ENCODE measurements at regions not wholly inside any gene's neighbourhood (a gene's known extent, or its start where the extent isn't known, plus 50 kb on each side); places are given as distances from the start of the nearest gene placed in this dataset.

DNA sequence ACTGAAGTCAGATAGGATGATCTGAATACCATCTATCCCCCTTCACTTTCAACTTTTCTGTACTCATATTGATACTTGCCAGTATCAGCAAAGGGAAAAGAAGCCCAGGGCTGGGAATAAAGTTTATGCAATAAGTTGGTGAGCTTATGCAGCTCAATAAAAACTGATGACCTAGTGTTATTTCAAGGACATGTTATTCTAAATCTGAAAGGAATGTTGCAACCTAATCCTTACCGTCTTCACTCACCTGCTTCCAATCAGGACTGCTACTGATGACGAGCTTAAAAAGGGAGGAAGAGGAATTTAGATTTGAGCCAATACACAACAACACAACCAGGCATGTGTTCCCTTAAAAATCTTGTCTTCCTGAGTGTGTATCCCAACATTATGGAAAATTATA lies 419.9 kb downstream of the SPRY1 start:
- Histone ChIP-seq H3F3A (ENCODE audit: insufficient read depth, low read length) (no peaks in the 10 kb centered on the region), H2AFZ (ENCODE audit: low read length) (no peak overlapping the region), H3K36me3 (ENCODE audit: insufficient read depth, low read length) (no peaks in the 10 kb centered on the region), H4K20me1 (ENCODE audit: insufficient read depth, low read length) (no peaks in the 10 kb centered on the region), H3K9ac (ENCODE audit: low read length) (no peak overlapping the region), H3K9me2 (ENCODE audit: low read depth, low read length) (no peaks in the 10 kb centered on the region), H3K4me3 (ENCODE audit: low read depth, low read length, poor library complexity, severe bottlenecking) (no peak overlapping the region), H3K27ac (ENCODE audit: low read depth, low read length, poor library complexity, severe bottlenecking) (no peak overlapping the region), H3K4me1 (ENCODE audit: insufficient read depth, low read length, severe bottlenecking) (peaks cover 29% of the 10 kb centered on the region), H3K9me3 (ENCODE audit: low read length) (no peaks in the 10 kb centered on the region; the same call in 1 of the 2 replicates), H3K4me2 (ENCODE audit: low read length) (no peak overlapping the region), H3K79me2 (ENCODE audit: insufficient read depth, low read length) (no peaks in the 10 kb centered on the region), H3K27me3 (ENCODE audit: insufficient read depth, low read length) (no peaks in the 10 kb centered on the region)
- TF ChIP-seq CTCF (IDR thresholded peaks at IDR 0.05; ENCODE audit: low read length), result no peak
- no peak for TF ChIP-seq EZH2 (IDR thresholded peaks at IDR 0.05; ENCODE audit: borderline replicate concordance, low read length)

DNA sequence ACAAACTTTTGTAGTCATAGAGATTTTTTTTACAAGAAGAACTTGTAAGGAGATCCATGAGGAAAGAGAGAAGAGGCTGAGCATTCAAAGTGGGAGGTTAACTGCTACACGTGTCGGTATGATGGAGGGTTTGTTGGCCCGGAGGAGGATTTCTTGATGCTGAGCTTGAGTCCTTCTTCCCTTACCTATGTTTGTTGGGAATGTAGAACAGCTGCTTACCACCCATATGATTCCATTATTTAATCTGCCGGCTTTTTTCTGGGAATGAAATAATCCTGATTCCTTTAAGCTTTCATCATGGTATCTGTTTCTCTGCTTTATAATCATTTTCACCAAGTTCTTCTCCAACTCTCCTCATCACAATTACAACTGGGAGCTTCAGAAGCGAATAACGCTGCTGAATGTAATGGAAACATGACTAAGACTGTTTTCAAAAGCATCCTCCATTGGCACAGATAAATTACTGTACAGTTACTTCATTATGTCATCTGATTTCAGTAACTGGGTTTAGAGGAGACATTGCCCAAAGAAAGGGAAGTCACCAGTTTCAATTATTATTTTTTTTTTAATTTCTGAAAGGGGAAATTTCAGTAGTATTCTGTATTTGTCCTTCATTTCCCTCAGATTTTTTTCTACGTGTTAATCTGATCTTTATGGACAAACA lies 420.6 kb downstream of the SPRY1 start:
- TF ChIP-seq CTCF (IDR thresholded peaks at IDR 0.05; ENCODE audit: low read length) (no peak), EZH2 (IDR thresholded peaks at IDR 0.05; ENCODE audit: borderline replicate concordance, low read length) (no peak)
- H3K27me3 ChIP-seq (ENCODE audit: insufficient read depth, low read length), result no peaks in the 10 kb centered on the region

DNA sequence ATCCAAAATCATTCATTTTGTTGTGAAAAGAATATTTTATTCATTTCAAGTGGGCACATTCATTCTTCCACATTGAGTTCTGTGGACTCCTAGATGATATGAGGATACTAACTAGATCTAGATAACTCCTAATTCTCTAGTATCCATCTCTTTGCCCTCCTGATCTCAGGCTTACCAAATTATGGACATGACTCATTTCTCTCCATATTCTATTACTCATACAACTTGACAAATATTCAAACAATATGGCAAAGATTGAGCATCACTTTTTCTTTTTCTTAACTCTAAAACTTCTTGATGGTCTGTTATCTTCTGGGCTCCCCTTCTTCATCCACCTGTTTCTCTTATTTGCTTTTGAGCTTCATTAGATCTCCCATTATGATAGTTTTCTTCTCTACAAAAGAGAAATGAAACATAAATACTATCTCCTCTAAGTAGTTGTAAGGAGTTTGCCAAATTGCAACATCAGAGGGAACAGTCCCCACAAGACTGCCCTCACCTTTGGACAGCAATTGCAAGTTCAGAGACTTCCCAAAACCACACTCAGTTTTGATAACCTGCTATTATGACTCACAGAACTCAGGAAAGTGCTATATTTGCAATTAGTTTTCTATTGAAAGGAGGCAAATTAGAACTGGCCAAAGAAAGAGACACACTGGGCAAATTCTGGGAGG lies 422.9 kb downstream of the SPRY1 start:
- no peaks in the 10 kb centered on the region for H3K36me3 ChIP-seq (ENCODE audit: insufficient read depth, low read length)
- H3K79me2 ChIP-seq (ENCODE audit: insufficient read depth, low read length), result no peaks in the 10 kb centered on the region

More for the DNA sequence above, 420.6 kb downstream of the SPRY1 start:
- H3K9me2 ChIP-seq (ENCODE audit: low read depth, low read length), result no peaks in the 10 kb centered on the region
- H3K36me3 ChIP-seq (ENCODE audit: insufficient read depth, low read length), result no peaks in the 10 kb centered on the region
- no peaks in the 10 kb centered on the region for H4K20me1 ChIP-seq (ENCODE audit: insufficient read depth, low read length)
- H2AFZ ChIP-seq (ENCODE audit: low read length), result no peak overlapping the region
- no peaks in the 10 kb centered on the region for H3F3A ChIP-seq (ENCODE audit: insufficient read depth, low read length)
- no peak overlapping the region for H3K9ac ChIP-seq (ENCODE audit: low read length)
- H3K4me1 ChIP-seq (ENCODE audit: insufficient read depth, low read length, severe bottlenecking), result peaks cover 22% of the 10 kb centered on the region
- H3K9me3 ChIP-seq (ENCODE audit: low read length), result no peaks in the 10 kb centered on the region; the same call in 1 of the 2 replicates
- H3K79me2 ChIP-seq (ENCODE audit: insufficient read depth, low read length), result no peaks in the 10 kb centered on the region
- no peak overlapping the region for H3K27ac ChIP-seq (ENCODE audit: low read depth, low read length, poor library complexity, severe bottlenecking)
- no peak overlapping the region for H3K4me2 ChIP-seq (ENCODE audit: low read length)
- H3K4me3 ChIP-seq (ENCODE audit: low read depth, low read length, poor library complexity, severe bottlenecking), result no peak overlapping the region

More for the DNA sequence above, 422.9 kb downstream of the SPRY1 start:
- no peaks in the 10 kb centered on the region for H3K27me3 ChIP-seq (ENCODE audit: insufficient read depth, low read length)
- TF ChIP-seq CTCF (IDR thresholded peaks at IDR 0.05; ENCODE audit: low read length) (no peak), EZH2 (IDR thresholded peaks at IDR 0.05; ENCODE audit: borderline replicate concordance, low read length) (no peak)
- no peaks in the 10 kb centered on the region for H3F3A ChIP-seq (ENCODE audit: insufficient read depth, low read length)
- no peaks in the 10 kb centered on the region for H4K20me1 ChIP-seq (ENCODE audit: insufficient read depth, low read length)
- H3K9me3 ChIP-seq (ENCODE audit: low read length), result no peaks in the 10 kb centered on the region; the same call in 1 of the 2 replicates
- no peak overlapping the region for H3K4me3 ChIP-seq (ENCODE audit: low read depth, low read length, poor library complexity, severe bottlenecking)
- H3K4me1 ChIP-seq (ENCODE audit: insufficient read depth, low read length, severe bottlenecking), result no peaks in the 10 kb centered on the region
- H3K9ac ChIP-seq (ENCODE audit: low read length), result no peak overlapping the region
- no peak overlapping the region for H2AFZ ChIP-seq (ENCODE audit: low read length)
- no peaks in the 10 kb centered on the region for H3K9me2 ChIP-seq (ENCODE audit: low read depth, low read length)
- no peak overlapping the region for H3K4me2 ChIP-seq (ENCODE audit: low read length)
- no peak overlapping the region for H3K27ac ChIP-seq (ENCODE audit: low read depth, low read length, poor library complexity, severe bottlenecking)
